ENCODE measurements at regions not wholly inside any gene's neighbourhood (a gene's known extent, or its start where the extent isn't known, plus 50 kb on each side); places are given as distances from the start of the nearest gene placed in this dataset.
"Not testable (repeated sequence)": the region's sequence is repeated elsewhere in the genome, so short reads cannot be mapped to it uniquely, and the experiment has no call there.

DNA sequence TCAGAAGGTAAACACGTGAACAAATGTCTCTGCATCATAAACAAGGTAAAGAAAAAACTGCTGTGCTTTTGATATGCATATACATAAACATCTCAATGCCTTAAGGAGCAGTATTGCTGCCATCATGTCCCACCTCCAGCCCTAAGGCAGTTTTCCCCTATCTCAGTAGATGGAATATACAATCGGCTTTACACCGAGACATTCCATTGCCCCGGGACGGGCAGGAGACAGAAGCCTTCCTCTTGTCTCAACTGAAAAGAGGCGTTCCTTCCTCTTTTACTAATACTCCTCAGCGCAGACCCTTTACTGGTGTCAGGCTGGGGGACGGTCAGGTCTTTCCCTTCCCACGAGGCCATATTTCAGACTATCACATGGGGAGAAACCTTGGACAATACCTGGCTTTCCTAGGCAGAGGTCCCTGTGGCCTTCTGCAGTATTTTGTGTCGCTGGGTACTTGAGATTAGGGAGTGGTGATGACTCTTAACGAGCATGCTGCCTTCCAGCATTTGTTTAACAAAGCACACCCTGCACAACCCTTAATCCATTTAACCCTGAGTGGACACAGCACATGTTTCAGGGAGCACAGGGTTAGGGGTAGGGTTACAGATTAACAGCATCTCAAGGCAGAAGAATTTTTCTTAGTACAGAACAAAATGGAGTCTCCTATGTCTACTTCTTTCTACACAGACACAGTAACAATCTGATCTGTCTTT lies 65.4 kb downstream of the RBM11 start:
- TF ChIP-seq, protein P1, sequence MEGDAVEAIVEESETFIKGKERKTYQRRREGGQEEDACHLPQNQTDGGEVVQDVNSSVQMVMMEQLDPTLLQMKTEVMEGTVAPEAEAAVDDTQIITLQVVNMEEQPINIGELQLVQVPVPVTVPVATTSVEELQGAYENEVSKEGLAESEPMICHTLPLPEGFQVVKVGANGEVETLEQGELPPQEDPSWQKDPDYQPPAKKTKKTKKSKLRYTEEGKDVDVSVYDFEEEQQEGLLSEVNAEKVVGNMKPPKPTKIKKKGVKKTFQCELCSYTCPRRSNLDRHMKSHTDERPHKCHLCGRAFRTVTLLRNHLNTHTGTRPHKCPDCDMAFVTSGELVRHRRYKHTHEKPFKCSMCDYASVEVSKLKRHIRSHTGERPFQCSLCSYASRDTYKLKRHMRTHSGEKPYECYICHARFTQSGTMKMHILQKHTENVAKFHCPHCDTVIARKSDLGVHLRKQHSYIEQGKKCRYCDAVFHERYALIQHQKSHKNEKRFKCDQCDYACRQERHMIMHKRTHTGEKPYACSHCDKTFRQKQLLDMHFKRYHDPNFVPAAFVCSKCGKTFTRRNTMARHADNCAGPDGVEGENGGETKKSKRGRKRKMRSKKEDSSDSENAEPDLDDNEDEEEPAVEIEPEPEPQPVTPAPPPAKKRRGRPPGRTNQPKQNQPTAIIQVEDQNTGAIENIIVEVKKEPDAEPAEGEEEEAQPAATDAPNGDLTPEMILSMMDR (IDR thresholded peaks at IDR 0.05; ENCODE audit: low read depth, low read length, poor library complexity, severe bottlenecking): not testable (repeated sequence)
- not testable (repeated sequence) for TF ChIP-seq EZH2phosphoT487 (IDR thresholded peaks at IDR 0.05; ENCODE audit: borderline replicate concordance, low read length)
